Immature natural killer cell (primary cell): ENCODE measurements at regions not wholly inside any gene's neighbourhood (a gene's known extent, or its start where the extent isn't known, plus 50 kb on each side); places are given as distances from the start of the nearest gene placed in this dataset.

ENCODE experiments used
- DNase-seq, 3 donors: peaks; one replicate each; pipeline ENCODE4 v3.0.0; 2022; ENCODE audit warnings: mixed read lengths in 1 of 3
- H3K27ac Mint-ChIP-seq, 6 donors: one replicate each; pipeline ENCODE4 v1.8.0; 2020; ENCODE audit warnings: mixed read lengths in 6 of 6, mild to moderate bottlenecking in 5 of 6, inconsistent platforms in 4 of 6, moderate library complexity in 3 of 6
- H3K27me3 Mint-ChIP-seq, 3 donors: one replicate each; pipeline ENCODE4 v1.8.0; 2020 to 2021; ENCODE audit warnings: low read depth in 3 of 3, mild to moderate bottlenecking in 3 of 3, mixed read lengths in 3 of 3, moderate library complexity in 3 of 3, inconsistent platforms in 1 of 3
- H3K36me3 Mint-ChIP-seq, 3 donors: one replicate each; pipeline ENCODE4 v1.8.0; 2020; ENCODE audit warnings: mixed read lengths in 3 of 3, inconsistent platforms in 2 of 3, mild to moderate bottlenecking in 2 of 3
- H3K4me1 Mint-ChIP-seq, 2 donors: one replicate each; pipeline ENCODE4 v1.8.0; 2020; ENCODE audit warnings: inconsistent platforms in 2 of 2, mild to moderate bottlenecking in 2 of 2, mixed read lengths in 2 of 2, moderate library complexity in 1 of 2
- H3K4me3 Mint-ChIP-seq, 5 donors: one replicate each; pipeline ENCODE4 v1.8.0; 2020; ENCODE audit warnings: mild to moderate bottlenecking in 5 of 5, mixed read lengths in 5 of 5, inconsistent platforms in 3 of 5, moderate library complexity in 3 of 5
- H3K9me3 Mint-ChIP-seq, 6 donors: one replicate each; pipeline ENCODE4 v1.8.0; 2020; ENCODE audit warnings: mild to moderate bottlenecking in 6 of 6, mixed read lengths in 6 of 6, inconsistent platforms in 4 of 6, moderate library complexity in 3 of 6

GRCh38 chr10:4751211-4751610 is 74.8 kb upstream of the AKR1E2 start:
- Mint-ChIP-seq H3K27ac (no peak overlapping the region), H3K4me3 (no peak overlapping the region), H3K27me3 (peaks cover 3 to 14% (median 4%) of the 10 kb centered on the region in 3 donors), H3K36me3 (no peaks in the 10 kb centered on the region), H3K9me3 (no peaks in the 10 kb centered on the region), H3K4me1 (no peaks in the 10 kb centered on the region)
- no peak for DNase-seq

DNA sequence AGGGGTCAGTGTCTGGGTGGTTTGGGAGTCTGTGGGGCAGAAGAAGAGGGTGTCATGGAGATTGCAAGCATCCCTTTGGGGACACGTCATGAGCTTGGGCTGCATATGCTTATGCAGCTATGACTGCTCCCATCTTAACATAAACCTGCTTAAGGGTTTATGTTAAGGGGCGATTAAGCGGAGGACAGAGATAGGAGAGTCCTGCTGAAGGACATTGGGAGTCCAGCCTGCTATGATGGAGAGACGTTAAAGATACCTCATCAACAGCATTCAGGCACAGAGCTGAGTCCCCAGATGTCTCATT is 76.8 kb upstream of the AKR1E2 start:
- no peak overlapping the region for H3K27ac Mint-ChIP-seq
- no peak for DNase-seq
- H3K36me3 Mint-ChIP-seq = no peaks in the 10 kb centered on the region
- H3K27me3 Mint-ChIP-seq = peaks cover 0 to 6% (median 3%) of the 10 kb centered on the region in 3 donors
- no peaks in the 10 kb centered on the region for H3K9me3 Mint-ChIP-seq
- no peaks in the 10 kb centered on the region for H3K4me1 Mint-ChIP-seq
- H3K4me3 Mint-ChIP-seq = no peak overlapping the region

DNA sequence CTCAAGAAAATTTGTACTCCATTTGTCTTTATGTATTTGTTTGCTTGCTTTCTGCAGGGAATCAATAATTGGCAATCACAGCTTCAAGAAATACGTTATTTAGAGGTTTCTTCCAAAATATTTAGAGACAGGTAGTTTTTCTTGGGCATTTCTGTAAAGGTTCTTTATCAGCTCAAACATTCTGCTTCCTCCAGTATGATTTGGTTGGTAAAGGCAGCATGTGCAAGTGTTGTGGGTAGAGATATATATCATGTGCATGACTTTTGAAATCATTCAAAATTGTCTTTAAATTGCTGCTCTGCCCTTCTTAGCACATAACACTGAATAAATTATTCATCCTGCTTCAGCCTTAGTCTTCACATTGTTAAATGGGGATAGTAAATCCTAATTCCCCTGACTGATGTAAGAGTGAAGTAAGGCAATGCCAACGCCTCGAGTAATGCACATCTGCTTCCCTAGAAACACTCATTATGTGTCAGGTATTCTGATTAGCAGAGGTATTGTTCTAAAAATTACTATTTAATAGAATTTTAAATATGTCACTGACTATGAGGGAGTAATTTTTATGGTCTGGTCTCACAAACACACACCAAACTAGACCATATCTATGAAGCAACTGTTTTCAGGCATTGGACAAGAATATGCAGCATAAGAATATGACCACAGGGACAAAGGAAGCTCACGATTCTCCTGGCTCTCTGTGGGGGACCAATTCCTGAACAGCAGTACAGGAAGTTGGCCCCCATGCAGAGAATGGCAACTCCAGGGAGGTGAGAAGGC is 77.3 kb upstream of the AKR1E2 start:
- DNase-seq = no peak
- Mint-ChIP-seq H3K27me3 (peaks cover 0 to 11% (median 3%) of the 10 kb centered on the region in 3 donors), H3K4me3 (no peak overlapping the region), H3K36me3 (no peaks in the 10 kb centered on the region), H3K9me3 (no peaks in the 10 kb centered on the region), H3K4me1 (no peaks in the 10 kb centered on the region), H3K27ac (no peak overlapping the region)

GRCh38 chr10:4742217-4742616 is 83.8 kb upstream of the AKR1E2 start:
- Mint-ChIP-seq H3K4me3 (no peak overlapping the region), H3K9me3 (no peaks in the 10 kb centered on the region), H3K4me1 (no peaks in the 10 kb centered on the region), H3K27ac (no peak overlapping the region), H3K36me3 (no peaks in the 10 kb centered on the region), H3K27me3 (peaks cover 0 to 5% (median 4%) of the 10 kb centered on the region in 3 donors)
- no peak for DNase-seq

DNA sequence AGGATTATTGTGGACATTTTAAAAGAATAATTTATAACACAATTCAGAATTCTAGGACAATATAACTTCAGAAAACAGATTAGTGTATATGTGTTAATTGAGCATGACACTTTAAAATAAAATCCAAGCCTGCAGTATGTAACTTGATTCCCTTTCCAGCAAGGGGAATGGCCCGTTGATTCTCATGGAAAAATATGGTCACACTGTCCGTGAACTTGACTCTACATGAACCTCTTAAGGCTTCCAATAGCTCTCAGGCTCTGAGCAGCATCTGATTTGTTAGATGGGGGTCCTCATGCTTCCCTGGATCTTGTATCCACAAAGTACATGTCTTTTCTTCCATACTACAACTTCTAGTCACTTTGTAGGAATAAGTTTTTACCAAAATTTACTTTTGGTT is 85.5 kb upstream of the AKR1E2 start:
- Mint-ChIP-seq H3K9me3 (no peaks in the 10 kb centered on the region), H3K36me3 (no peaks in the 10 kb centered on the region), H3K27me3 (peaks cover 2 to 7% (median 4%) of the 10 kb centered on the region in 3 donors), H3K4me1 (no peaks in the 10 kb centered on the region), H3K4me3 (no peak overlapping the region), H3K27ac (no peak overlapping the region)
- DNase-seq = no peak

DNA sequence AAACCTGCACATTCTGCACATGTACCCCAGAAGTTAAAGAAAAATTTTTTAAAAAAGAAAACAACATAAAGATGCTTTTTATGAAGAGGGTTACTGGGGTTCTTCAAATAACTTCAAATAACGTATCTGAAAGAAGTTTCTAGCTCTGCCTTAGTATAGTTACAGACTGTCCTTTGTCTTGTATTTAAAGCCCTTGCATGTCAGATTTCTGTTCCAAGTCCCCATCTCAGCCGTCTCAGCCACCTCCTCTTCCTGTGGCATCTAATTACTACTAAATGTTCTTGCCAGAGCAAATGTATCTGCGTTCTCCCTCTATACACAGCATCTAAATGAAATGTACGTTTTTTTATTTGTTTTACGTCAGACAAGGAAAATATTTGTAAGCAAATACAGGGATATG is 89.4 kb upstream of the AKR1E2 start:
- H3K9me3 Mint-ChIP-seq = no peaks in the 10 kb centered on the region
- H3K27me3 Mint-ChIP-seq = peaks cover 2 to 10% (median 4%) of the 10 kb centered on the region in 3 donors
- no peak overlapping the region for H3K4me3 Mint-ChIP-seq
- H3K27ac Mint-ChIP-seq = no peak overlapping the region
- no peaks in the 10 kb centered on the region for H3K4me1 Mint-ChIP-seq
- no peaks in the 10 kb centered on the region for H3K36me3 Mint-ChIP-seq
- no peak for DNase-seq

GRCh38 chr10:4736183-4736582 is 89.8 kb upstream of the AKR1E2 start:
- DNase-seq = no peak
- H3K4me3 Mint-ChIP-seq = no peak overlapping the region
- no peaks in the 10 kb centered on the region for H3K9me3 Mint-ChIP-seq
- no peaks in the 10 kb centered on the region for H3K4me1 Mint-ChIP-seq
- H3K27me3 Mint-ChIP-seq = peaks cover 2 to 10% (median 4%) of the 10 kb centered on the region in 3 donors
- H3K27ac Mint-ChIP-seq = no peak overlapping the region
- H3K36me3 Mint-ChIP-seq = no peaks in the 10 kb centered on the region

- H3K36me3 Mint-ChIP-seq = no peaks in the 10 kb centered on the region
- DNase-seq = no peak
- H3K9me3 Mint-ChIP-seq = no peaks in the 10 kb centered on the region
- peaks cover 4 to 8% (median 6%) of the 10 kb centered on the region in 3 donors for H3K27me3 Mint-ChIP-seq
- H3K4me3 Mint-ChIP-seq = no peak overlapping the region
- H3K4me1 Mint-ChIP-seq = no peaks in the 10 kb centered on the region
- no peak overlapping the region for H3K27ac Mint-ChIP-seq
Measured at GRCh38 chr10:4733843-4734224, 92.2 kb upstream of the AKR1E2 start.

- no peak overlapping the region for H3K4me3 Mint-ChIP-seq
- peaks cover 4 to 6% (median 6%) of the 10 kb centered on the region in 3 donors for H3K27me3 Mint-ChIP-seq
- H3K36me3 Mint-ChIP-seq = no peaks in the 10 kb centered on the region
- no peaks in the 10 kb centered on the region for H3K4me1 Mint-ChIP-seq
- no peak overlapping the region for H3K27ac Mint-ChIP-seq
- H3K9me3 Mint-ChIP-seq = no peaks in the 10 kb centered on the region
- no peak for DNase-seq
Measured at GRCh38 chr10:4733150-4733842, 92.7 kb upstream of the AKR1E2 start.

DNA sequence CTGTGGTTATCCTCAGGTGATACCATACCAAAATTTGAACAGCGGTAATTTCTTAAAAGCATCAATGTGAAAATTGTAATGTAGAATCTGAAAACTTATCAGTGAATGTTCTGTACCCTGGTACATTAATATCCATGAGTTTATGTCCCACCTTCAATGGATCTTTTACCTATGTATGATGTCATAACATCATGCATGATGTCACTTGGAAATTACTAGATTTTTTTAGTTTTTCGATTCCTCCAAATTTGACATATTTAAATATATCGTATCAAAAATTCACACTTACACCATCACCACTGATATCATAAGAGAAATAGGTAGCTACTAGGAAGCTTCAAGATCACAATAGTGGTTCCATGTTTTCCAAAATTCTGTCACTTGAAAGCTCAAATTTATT is 95.0 kb upstream of the AKR1E2 start:
- Mint-ChIP-seq H3K9me3 (no peaks in the 10 kb centered on the region), H3K27me3 (peaks cover 3 to 8% (median 8%) of the 10 kb centered on the region in 3 donors), H3K36me3 (no peaks in the 10 kb centered on the region), H3K4me1 (no peaks in the 10 kb centered on the region), H3K4me3 (no peak overlapping the region), H3K27ac (no peak overlapping the region)
- no peak for DNase-seq

DNA sequence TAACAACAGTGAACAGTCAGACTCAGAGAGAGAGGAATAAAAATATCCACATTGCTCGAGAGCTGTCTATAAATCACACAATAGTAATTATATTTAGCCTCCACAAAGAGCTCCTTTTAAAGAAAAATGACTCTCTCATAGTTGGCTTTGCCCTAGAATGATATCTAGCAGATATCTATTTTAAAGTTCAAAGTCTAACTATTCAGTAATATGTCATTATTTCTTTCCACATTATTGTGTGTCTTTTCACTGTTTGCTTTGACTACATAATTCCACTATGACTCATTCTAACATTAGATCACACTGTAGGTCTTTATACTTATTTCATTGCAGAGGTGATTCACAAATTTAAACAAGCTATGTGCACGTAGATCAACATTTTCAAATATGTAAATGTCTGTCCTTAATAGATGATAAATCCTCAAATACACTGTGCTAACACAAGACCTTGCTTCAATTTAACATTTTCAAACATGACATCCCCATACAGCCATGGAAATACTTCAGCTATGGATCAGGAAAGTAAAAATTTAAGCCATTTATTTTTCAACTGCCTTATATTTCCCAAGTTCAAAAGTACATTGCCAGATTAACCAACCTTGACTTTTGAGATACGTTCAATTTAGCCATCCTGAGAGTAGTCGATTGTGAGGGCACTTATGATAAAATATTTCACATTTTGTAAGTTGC is 99.9 kb upstream of the AKR1E2 start:
- H3K4me3 Mint-ChIP-seq = no peak overlapping the region
- DNase-seq = no peak

GRCh38 chr10:4723860-4724259 is 102.1 kb upstream of the AKR1E2 start:
- Mint-ChIP-seq H3K27me3 (peaks cover 0 to 11% (median 4%) of the 10 kb centered on the region in 3 donors), H3K27ac (no peak overlapping the region), H3K4me1 (no peaks in the 10 kb centered on the region), H3K4me3 (no peak overlapping the region), H3K36me3 (no peaks in the 10 kb centered on the region), H3K9me3 (no peaks in the 10 kb centered on the region)
- DNase-seq = no peak

More for the DNA sequence above, 99.9 kb upstream of the AKR1E2 start:
- Mint-ChIP-seq H3K36me3 (no peaks in the 10 kb centered on the region), H3K4me1 (no peaks in the 10 kb centered on the region), H3K9me3 (no peaks in the 10 kb centered on the region), H3K27me3 (peaks cover 0 to 10% (median 3%) of the 10 kb centered on the region in 3 donors), H3K27ac (no peak overlapping the region)

- no peaks in the 10 kb centered on the region for H3K4me1 Mint-ChIP-seq
- H3K27ac Mint-ChIP-seq = no peak overlapping the region
Measured at GRCh38 chr10:4721999-4722753, 103.8 kb upstream of the AKR1E2 start.

GRCh38 chr10:4720463-4720862 is 105.5 kb upstream of the AKR1E2 start:
- Mint-ChIP-seq H3K4me3 (no peak overlapping the region), H3K9me3 (no peaks in the 10 kb centered on the region), H3K27ac (no peak overlapping the region), H3K27me3 (peaks cover 0 to 10% (median 7%) of the 10 kb centered on the region in 3 donors), H3K36me3 (no peaks in the 10 kb centered on the region), H3K4me1 (no peaks in the 10 kb centered on the region)
- DNase-seq = no peak

More at GRCh38 chr10:4721999-4722753, 103.8 kb upstream of the AKR1E2 start:
- Mint-ChIP-seq H3K4me3 (no peak overlapping the region), H3K27me3 (peaks cover 0 to 10% (median 7%) of the 10 kb centered on the region in 3 donors), H3K9me3 (no peaks in the 10 kb centered on the region), H3K36me3 (no peaks in the 10 kb centered on the region)
- no peak for DNase-seq
